Activated CD4-positive, alpha-beta T cell treated with anti-CD3 and anti-CD28 coated beads for 24 hours (primary cell): ENCODE measurements at regions not wholly inside any gene's neighbourhood (a gene's known extent, or its start where the extent isn't known, plus 50 kb on each side); places are given as distances from the start of the nearest gene placed in this dataset.
"Not testable (repeated sequence)": the region's sequence is repeated elsewhere in the genome, so short reads cannot be mapped to it uniquely, and the experiment has no call there.

ENCODE experiments used
- DNase-seq, 2 donors: peaks; one replicate each; pipeline ENCODE4 v3.0.0-alpha.2; 2020; ENCODE audit warnings: low read depth in 2 of 2

DNA sequence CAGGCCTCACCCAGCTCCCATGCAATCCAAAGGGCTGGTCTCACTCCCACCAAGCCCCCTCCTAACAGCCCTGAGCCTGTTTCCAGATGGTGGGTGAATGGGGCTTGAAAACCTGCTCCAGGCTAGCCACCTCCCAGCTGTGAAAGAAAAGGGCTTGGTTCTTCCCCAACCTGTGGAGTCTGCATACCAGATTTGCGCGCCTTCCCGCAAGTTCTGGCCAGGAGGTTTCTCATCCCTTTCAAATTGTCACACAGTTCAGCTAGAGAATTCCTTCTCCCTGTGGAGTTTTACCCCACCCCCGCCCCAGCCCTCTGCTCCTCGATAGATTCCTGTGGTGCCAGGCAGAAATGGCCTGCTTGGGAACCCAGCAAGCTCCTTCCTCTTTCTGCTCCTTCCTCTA, 734.6 kb upstream of the FAT3 start:
- no peak for DNase-seq

DNA sequence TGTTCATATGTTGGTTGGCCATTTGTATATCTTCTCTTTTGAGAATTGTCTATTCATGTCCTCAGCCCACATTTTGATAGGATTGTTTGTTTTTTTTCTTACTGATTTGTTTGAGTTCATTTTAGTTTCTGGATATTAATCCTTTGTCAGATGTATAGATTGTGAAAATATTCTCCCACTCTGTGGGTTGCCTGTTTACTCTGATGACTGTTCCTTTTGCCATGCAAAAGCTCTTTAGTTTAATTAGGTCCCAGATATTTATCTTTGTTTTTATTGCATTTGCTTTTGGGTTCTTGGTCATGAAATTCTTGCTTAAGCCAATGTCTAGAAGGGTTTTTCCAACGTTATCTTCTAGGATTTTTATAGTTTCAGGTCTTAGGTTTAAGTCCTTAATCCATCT, 740.7 kb upstream of the FAT3 start:
- not testable (repeated sequence) for DNase-seq

DNA sequence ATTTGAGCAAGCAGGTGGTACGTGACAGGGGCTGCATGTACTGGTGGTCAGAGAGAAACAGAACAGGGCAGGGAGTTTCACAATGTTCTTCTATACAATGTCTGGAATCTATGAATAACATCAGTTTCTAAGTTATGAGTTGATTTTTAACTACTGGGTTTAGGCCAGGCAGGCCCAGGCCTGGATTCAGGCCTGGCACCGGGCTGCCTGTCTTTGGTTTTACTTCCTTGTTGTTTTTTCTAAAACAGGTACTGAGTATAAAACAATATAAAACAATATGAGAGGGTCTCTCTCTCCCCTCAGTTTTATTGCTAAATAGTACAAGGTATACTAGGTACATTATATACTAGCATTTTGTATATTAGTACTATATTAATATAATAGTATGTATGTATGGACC, 742.7 kb upstream of the FAT3 start:
- not testable (repeated sequence) for DNase-seq

DNA sequence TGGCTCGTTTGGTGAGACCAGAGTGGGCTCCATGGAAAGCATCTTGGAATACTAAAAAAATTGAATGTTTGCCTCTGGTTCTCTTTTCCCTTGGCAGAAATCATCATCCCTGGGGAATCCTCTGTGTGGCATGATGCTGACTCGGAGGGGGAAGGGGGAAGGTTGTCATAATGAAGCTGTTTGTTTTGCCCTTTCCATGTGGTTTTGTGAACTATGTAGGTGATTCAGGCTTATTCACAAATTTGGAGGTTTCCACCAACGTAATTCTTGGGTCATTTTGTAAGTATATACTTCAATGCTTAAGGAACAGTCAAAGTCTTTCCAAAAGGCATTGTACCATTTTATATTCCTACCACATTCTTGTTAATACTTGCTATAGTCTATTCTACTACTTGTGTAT, 754.0 kb upstream of the FAT3 start:
- no peak for DNase-seq

- no peak for DNase-seq
These were observed 764.8 kb upstream of the FAT3 start for GRCh38 chr11:91459840-91460239.

DNA sequence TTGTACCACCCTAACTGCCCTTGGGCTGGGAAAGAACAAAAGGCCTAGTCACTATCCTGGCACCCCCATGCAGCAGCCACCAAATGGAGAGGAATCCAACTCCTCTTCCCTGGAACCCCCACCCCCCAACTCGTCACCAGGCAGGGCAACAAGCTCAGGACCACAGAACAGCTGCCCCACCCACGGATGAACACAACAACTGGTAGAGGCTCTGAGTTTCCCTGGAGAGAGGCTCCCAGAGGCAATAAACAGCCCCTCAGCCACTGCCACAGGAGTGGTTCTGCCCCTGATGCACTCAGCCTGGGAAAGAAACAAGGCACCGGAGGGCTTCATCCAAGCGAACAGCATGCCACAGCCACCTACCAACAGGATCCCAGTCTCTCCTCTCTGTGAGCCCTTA, 778.4 kb upstream of the FAT3 start:
- DNase-seq, result no peak

DNA sequence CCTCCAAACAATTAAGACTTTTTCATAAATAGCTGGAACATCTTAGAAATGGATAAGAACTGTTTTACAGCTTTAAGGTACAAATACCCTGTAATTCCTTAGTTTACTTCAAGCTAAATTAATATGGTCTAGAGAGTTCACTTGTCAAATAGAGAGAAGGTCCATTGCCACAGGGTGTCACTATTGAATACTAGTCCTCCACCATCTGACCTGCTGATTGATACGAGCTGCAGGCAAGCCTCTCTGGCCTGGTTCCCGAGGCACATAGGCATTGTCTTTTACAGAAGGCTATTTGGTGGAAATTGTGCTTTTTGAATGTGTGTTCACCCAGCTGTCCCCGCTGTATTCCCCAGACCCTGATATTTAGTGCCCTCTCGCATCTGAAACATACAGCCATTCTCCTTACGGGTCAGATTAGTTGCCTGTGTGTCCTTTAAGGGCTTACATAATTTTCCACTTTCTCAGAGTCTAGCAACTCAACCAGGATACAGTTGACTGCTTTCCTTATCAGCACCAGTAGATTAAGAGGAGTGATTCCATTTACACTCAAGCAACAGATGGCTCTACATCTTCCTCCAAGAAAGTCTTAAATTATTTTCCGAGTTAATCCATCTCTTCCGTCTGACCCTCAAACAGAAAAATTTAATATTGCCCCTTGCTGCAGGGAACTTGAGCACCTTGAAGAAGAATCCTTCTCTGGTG, 788.8 kb upstream of the FAT3 start:
- DNase-seq, result no peak

GRCh38 chr11:91433284-91434010, 791.2 kb upstream of the FAT3 start:
- DNase-seq, result no peak

GRCh38 chr11:91421641-91422040, 803.0 kb upstream of the FAT3 start:
- DNase-seq, result no peak

DNA sequence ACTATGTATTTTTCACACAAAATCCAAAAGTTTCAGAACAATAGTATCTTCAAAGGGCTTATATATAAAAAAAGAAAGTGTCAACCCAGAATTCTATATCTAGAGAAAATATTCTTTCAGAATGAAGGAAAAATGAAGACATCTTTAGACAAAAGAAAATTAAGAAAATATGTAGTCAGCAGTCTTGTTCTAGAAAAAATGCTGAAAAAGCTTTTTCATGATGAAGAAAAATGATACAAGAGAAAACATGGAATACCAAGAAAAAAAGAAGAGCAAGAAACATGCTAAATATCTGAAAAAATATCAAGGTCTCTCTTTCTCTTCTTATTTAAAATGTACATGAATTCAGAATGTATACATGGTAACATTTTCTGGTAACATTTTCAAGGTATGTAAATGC, 816.8 kb upstream of the FAT3 start:
- DNase-seq, result no peak

DNA sequence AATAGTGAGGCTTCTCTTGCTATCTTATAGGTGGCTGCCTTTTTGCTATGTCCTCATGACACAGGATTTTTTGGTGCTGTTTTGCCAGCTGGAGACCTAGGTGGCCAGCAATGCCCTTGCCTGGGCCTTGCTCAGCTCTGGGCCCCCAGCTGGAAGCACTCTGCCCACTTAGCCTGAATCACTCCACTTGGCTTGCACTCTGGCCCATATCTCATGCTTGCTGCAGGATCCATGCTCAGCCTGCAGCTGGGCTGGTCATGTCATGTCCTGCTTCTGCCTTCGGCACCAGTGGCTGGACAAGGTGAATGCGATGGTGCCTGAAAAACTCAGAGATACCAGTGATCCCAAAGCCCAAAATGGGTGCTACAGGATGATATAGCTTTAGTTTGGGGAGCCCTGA, 818.6 kb upstream of the FAT3 start:
- no peak for DNase-seq

DNA sequence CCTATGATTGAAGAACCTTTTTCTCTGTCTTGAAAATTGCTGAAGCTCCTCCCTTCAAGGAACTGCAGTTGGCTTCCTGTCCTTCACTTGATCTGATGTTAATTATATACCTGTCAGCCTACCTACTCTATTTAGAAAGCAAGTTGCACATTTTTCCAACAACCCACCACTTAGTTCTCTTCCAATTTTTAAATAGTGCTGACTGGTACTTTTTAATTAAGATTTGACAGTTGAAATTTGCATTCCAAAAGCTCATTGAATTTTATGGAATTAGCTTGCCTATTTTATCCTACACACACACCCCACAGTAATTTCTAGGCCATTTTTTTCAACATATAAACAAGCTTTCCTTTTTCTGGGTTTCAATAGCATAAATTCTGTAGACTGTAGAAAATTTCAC, 820.3 kb upstream of the FAT3 start:
- DNase-seq, result no peak

GRCh38 chr11:91397134-91397468, 827.5 kb upstream of the FAT3 start:
- DNase-seq, result no peak

DNA sequence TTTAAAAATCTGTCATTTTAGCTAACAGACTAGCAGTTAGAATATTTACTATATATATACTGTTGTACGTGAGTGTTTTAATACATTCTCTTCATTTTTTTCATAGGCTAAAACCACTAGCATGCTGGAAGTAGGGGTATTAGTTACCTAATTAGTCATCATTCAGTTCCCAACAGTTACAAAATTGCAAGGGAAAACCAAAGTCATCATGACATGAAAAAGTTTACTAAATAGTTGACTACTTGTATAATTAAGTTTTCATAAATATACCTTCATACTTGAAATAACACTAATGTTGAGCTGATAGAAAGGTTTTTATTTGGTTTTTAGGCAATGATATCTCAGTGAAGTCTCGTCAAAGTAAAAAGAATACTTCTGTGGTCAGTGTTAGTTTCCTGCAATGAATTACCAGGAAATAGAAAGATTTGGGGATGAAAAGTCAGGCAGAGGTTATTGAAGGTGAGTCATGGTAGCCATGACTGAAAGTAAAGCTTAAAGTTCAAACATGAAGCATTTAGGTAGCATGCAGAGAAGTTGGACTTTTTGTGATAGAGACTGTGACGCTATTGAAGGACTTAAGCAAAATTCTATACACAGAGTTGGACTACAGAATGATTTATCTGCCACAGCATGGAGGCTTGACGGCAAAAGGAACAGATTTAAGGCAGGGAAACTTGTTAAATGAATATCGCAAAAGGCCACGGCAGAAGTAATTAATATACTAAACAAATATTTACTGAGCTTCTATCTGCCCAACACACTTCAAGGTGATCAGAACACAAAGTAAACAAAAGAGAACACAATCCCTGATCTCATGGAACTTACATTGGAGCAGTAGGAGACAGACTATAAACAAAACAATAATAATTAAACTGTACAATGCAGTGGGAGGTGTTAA, 828.1 kb upstream of the FAT3 start:
- DNase-seq, result no peak

DNA sequence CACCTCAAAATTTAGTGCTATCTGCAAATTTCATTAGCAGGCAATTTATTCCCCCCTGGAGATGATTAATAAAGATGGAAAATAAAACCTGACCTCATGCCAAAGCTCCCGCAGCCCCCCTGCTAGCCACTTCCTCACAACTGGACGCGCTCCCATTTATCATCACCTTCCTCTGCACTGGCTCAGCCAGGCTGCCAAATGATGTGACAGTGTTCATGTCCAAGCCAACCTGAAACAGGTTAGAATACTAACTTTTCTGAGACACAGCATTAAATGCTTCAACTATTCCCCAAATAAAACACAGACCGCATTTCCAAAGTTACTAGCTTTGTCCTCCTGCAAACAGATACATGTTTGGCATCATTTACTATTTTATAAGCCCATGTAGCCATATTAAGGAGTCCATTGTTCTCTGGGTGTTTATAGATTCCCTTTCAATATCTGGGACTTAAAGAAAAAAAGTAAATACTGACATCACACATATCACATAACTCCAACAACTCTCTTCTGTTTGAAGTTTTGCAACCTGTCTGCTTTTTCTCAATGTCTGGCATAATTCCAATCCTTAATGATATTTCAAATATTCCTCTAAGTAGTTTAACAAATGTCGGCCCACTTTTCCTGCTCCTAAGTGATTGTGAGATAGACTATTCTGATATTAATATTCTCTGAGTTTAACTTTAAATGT, 829.7 kb upstream of the FAT3 start:
- no peak for DNase-seq

GRCh38 chr11:91394073-91394726, 830.4 kb upstream of the FAT3 start:
- DNase-seq, result no peak

- DNase-seq, result no peak
These were observed 841.7 kb upstream of the FAT3 start for GRCh38 chr11:91382946-91383345.

- no peak for DNase-seq
These were observed 849.8 kb upstream of the FAT3 start for GRCh38 chr11:91374794-91375193.

GRCh38 chr11:91373497-91373896, 851.1 kb upstream of the FAT3 start:
- DNase-seq, result no peak

GRCh38 chr11:91366816-91367215, 857.8 kb upstream of the FAT3 start:
- no peak for DNase-seq

DNA sequence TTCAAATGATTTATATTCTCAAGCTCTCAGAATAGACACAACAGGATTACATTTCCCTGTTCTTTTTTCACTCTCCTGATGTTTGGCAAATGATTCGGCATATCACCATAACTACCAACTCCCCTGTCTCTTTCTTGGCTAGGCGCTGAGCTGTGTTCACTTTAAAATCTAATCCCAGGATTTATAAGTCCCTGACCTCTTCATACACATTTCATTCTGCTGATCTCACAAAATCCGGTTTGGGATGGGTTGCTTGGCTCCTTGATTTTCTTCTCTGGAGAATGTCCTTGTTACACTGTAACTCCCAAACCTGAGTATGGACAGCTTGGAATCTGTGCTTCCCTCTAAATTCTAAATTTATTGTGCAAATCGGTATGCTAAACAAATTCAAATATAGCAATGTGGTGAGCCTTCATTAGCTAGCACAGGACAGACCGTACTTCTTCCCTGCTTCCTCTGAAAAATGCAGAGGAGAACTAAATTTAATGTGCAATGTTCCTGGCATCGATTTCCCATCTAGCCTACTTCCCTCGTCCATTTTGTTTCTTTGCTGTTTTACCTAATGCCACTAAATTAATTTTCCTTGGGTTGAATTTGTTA, 858.5 kb upstream of the FAT3 start:
- no peak for DNase-seq
